ENCODE measurements at regions not wholly inside any gene's neighbourhood (a gene's known extent, or its start where the extent isn't known, plus 50 kb on each side); places are given as distances from the start of the nearest gene placed in this dataset.

DNA sequence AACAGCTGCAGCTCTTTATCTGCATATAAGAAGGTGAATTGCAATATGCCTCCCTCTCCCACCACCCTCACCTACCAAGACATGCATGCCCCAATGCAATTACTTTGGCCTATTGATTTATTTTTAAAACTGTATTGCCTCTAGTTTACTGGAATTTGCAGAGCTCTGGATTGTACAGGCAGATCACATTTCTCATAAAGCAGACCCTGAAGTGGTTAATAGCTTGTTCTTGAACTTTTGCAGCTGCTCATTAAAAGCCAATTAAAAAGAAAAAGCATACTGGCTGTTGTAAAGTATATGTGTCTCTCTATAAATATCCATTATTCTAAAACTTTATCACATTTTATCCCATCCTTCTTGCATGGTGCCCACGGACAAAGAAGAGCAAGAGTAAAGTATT, 221.5 kb upstream of the TOPAZ1 start:
- Histone ChIP-seq H3K9me1 (ENCODE audit: insufficient read depth, low read length) (no peaks in the 10 kb centered on the region), H2BK120ac (ENCODE audit: low read depth, low read length) (no peak overlapping the region), H3K18ac (ENCODE audit: low read depth, low read length) (no peak overlapping the region), H3K27ac (ENCODE audit: insufficient read depth, low read length) (no peak overlapping the region), H3K4ac (ENCODE audit: low read depth, low read length) (no peak overlapping the region), H2BK5ac (ENCODE audit: low read depth, low read length, poor library complexity, severe bottlenecking) (no peak overlapping the region), H3K4me1 (ENCODE audit: control insufficient read depth, insufficient read depth, low read length) (no peaks in the 10 kb centered on the region), H2BK15ac (ENCODE audit: low read depth, low read length) (no peak overlapping the region), H4K20me1 (ENCODE audit: insufficient read depth, low read length) (no peaks in the 10 kb centered on the region), H3K9me3 (ENCODE audit: control insufficient read depth, insufficient read depth, low read length) (no peaks in the 10 kb centered on the region), H2AK5ac (ENCODE audit: low read depth, low read length) (no peak overlapping the region), H2AFZ (replicated peaks; ENCODE audit: low read length, poor library complexity) (no peak overlapping the region), H4K5ac (ENCODE audit: low read depth, low read length) (no peak overlapping the region), H3K36me3 (ENCODE audit: control insufficient read depth, insufficient read depth, low read length) (no peaks in the 10 kb centered on the region), H3K14ac (replicated peaks; ENCODE audit: low read depth, low read length) (no peak overlapping the region), H4K91ac (ENCODE audit: insufficient read depth, low read depth, low read length) (no peak overlapping the region), H3K56ac (ENCODE audit: extremely low read depth, insufficient read depth, low read length) (no peak overlapping the region), H2AK9ac (replicated peaks; ENCODE audit: low read depth, low read length, poor library complexity) (no peak overlapping the region), H3K4me3 (ENCODE audit: insufficient read depth, low read depth, low read length) (no peak overlapping the region), H3K27me3 (ENCODE audit: control insufficient read depth, insufficient read depth, low read length) (peaks cover 35% of the 10 kb centered on the region), H4K8ac (ENCODE audit: low read depth in 2 of 2, low read length in 2 of 2) (no peak overlapping the region), H3K9ac (ENCODE audit: low read depth, low read length) (no peak overlapping the region), H3K79me1 (ENCODE audit: low read depth in 1 of 2, low read length in 2 of 2) (no peaks in the 10 kb centered on the region), H2BK20ac (ENCODE audit: low read depth, low read length) (no peak overlapping the region), H3K23ac (ENCODE audit: low read depth, low read length) (no peak overlapping the region), H3K4me2 (ENCODE audit: low read depth, low read length) (no peak overlapping the region)
- intact Hi-C loops (cut with micrococcal nuclease) (no loop called here), in situ Hi-C loops (cut with MboI; ENCODE audit: low sequenced_read_pairs) (no loop called here), dilution Hi-C loops (cut with HindIII; ENCODE audit: low sequenced_read_pairs, unreplicated experiment) (no loop called here)
- ATAC-seq (ENCODE audit: low read depth) (no peak), DNase-seq (no peak)
- ChIA-PET CTCF (interaction anchor here (1.2 kb wide), 1 partner anchor 164 kb away, joined by 3 read pairs; no protein-coding TSS in a partner anchor), POLR2A (ENCODE audit: unreplicated experiment) (no interaction called here)
- WGBS, 2 experiments (ENCODE audit: extremely low coverage in 2 of 2, insufficient read length in 1 of 2) = no CpG with 5 or more reads among the region's 1 CpG
- no TSS peak for BruUV-seq (replicated peaks)
- TF ChIP-seq MAFK (IDR thresholded peaks at IDR 0.05; ENCODE audit: low read depth, low read length) = no peak
- no peak for TF ChIP-seq MAZ (IDR thresholded peaks at IDR 0.05; ENCODE audit: borderline replicate concordance, low read depth, low read length)
- TF ChIP-seq BHLHE40 (IDR thresholded peaks at IDR 0.05; ENCODE audit: low read depth, low read length) = no peak
- TF ChIP-seq RAD21 (IDR thresholded peaks at IDR 0.05; ENCODE audit: low read length) = no peak
- TF ChIP-seq, protein P1, sequence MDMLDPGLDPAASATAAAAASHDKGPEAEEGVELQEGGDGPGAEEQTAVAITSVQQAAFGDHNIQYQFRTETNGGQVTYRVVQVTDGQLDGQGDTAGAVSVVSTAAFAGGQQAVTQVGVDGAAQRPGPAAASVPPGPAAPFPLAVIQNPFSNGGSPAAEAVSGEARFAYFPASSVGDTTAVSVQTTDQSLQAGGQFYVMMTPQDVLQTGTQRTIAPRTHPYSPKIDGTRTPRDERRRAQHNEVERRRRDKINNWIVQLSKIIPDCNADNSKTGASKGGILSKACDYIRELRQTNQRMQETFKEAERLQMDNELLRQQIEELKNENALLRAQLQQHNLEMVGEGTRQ (IDR thresholded peaks at IDR 0.05; ENCODE audit: low read depth, low read length) = no peak
- TF ChIP-seq, protein P2, sequence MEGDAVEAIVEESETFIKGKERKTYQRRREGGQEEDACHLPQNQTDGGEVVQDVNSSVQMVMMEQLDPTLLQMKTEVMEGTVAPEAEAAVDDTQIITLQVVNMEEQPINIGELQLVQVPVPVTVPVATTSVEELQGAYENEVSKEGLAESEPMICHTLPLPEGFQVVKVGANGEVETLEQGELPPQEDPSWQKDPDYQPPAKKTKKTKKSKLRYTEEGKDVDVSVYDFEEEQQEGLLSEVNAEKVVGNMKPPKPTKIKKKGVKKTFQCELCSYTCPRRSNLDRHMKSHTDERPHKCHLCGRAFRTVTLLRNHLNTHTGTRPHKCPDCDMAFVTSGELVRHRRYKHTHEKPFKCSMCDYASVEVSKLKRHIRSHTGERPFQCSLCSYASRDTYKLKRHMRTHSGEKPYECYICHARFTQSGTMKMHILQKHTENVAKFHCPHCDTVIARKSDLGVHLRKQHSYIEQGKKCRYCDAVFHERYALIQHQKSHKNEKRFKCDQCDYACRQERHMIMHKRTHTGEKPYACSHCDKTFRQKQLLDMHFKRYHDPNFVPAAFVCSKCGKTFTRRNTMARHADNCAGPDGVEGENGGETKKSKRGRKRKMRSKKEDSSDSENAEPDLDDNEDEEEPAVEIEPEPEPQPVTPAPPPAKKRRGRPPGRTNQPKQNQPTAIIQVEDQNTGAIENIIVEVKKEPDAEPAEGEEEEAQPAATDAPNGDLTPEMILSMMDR (conservative IDR thresholded peaks at IDR 0.05; ENCODE audit: low read depth, low read length) = no peak
- no peak for TF ChIP-seq POLR2A (IDR thresholded peaks at IDR 0.05; ENCODE audit: low read depth, low read length)
- TF ChIP-seq, protein P3, sequence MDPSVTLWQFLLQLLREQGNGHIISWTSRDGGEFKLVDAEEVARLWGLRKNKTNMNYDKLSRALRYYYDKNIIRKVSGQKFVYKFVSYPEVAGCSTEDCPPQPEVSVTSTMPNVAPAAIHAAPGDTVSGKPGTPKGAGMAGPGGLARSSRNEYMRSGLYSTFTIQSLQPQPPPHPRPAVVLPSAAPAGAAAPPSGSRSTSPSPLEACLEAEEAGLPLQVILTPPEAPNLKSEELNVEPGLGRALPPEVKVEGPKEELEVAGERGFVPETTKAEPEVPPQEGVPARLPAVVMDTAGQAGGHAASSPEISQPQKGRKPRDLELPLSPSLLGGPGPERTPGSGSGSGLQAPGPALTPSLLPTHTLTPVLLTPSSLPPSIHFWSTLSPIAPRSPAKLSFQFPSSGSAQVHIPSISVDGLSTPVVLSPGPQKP (IDR thresholded peaks at IDR 0.05; ENCODE audit: borderline replicate concordance, low read depth, low read length) = no peak
- no peak for TF ChIP-seq CEBPB (IDR thresholded peaks at IDR 0.05; ENCODE audit: low read depth, low read length)
- no peak for TF ChIP-seq CHD1 (IDR thresholded peaks at IDR 0.05; ENCODE audit: low read depth, low read length)
- no peak for TF ChIP-seq FOS (IDR thresholded peaks at IDR 0.05; ENCODE audit: low read depth, low read length)
- TF ChIP-seq RFX5 (IDR thresholded peaks at IDR 0.05; ENCODE audit: low read depth, low read length) = no peak
- TF ChIP-seq MXI1 (IDR thresholded peaks at IDR 0.05; ENCODE audit: borderline replicate concordance, low read depth, low read length) = no peak
- TF ChIP-seq SMC3 (IDR thresholded peaks at IDR 0.05; ENCODE audit: low read depth, low read length) = no peak
- TF ChIP-seq RCOR1 (IDR thresholded peaks at IDR 0.05; ENCODE audit: insufficient replicate concordance, low read length) = no peak
- no peak for TF ChIP-seq NFE2L2 (IDR thresholded peaks at IDR 0.05; ENCODE audit: low read depth, low read length)

All from IMR-90 (cell line).